ENCODE measurements at regions not wholly inside any gene's neighbourhood (a gene's known extent, or its start where the extent isn't known, plus 50 kb on each side); places are given as distances from the start of the nearest gene placed in this dataset.

GRCh38 chr18:24885276-24885675 lies 424.8 kb downstream of the HRH4 start:
- H4K20me1 ChIP-seq (ENCODE audit: insufficient read depth, low read length, poor library complexity, severe bottlenecking): no peaks in the 10 kb centered on the region
- H3K9me2 ChIP-seq (replicated peaks; ENCODE audit: low read depth, low read length): no peaks in the 10 kb centered on the region
- no peaks in the 10 kb centered on the region for H3K9me3 ChIP-seq (ENCODE audit: insufficient read depth, low read depth, low read length)
- no peaks in the 10 kb centered on the region for H3K27me3 ChIP-seq (ENCODE audit: insufficient read depth, low read length, poor library complexity, severe bottlenecking)
- no peaks in the 10 kb centered on the region for H3K79me2 ChIP-seq (ENCODE audit: insufficient read depth, low read length)
- H3K4me3 ChIP-seq (ENCODE audit: low read length, poor library complexity, severe bottlenecking): no peak overlapping the region
- H3K4me2 ChIP-seq (ENCODE audit: low read depth, low read length, poor library complexity, severe bottlenecking): no peak overlapping the region
- no peak overlapping the region for H2AFZ ChIP-seq (ENCODE audit: low read length)
- H3K36me3 ChIP-seq (ENCODE audit: insufficient read depth, low read length): no peaks in the 10 kb centered on the region
- no peak for TF ChIP-seq CTCF (conservative IDR thresholded peaks at IDR 0.05; ENCODE audit: low read length)
- no peak for TF ChIP-seq EZH2phosphoT487 (IDR thresholded peaks at IDR 0.05; ENCODE audit: borderline replicate concordance)
- no peak overlapping the region for H3K9ac ChIP-seq (ENCODE audit: low read depth, low read length, poor library complexity, severe bottlenecking)
- H3F3A ChIP-seq (ENCODE audit: low read depth): no peaks in the 10 kb centered on the region
- peaks cover 3% of the 10 kb centered on the region for H3K4me1 ChIP-seq (ENCODE audit: insufficient read depth, low read length, poor library complexity, severe bottlenecking)

GRCh38 chr18:24894880-24895279 lies 434.4 kb downstream of the HRH4 start:
- H3K79me2 ChIP-seq (ENCODE audit: insufficient read depth, low read length): no peaks in the 10 kb centered on the region
- H3K27me3 ChIP-seq (ENCODE audit: insufficient read depth, low read length, poor library complexity, severe bottlenecking): no peaks in the 10 kb centered on the region
- H2AFZ ChIP-seq (ENCODE audit: low read length): no peak overlapping the region
- H3K4me3 ChIP-seq (ENCODE audit: low read length, poor library complexity, severe bottlenecking): no peak overlapping the region
- no peak overlapping the region for H3K4me2 ChIP-seq (ENCODE audit: low read depth, low read length, poor library complexity, severe bottlenecking)
- H3K4me1 ChIP-seq (ENCODE audit: insufficient read depth, low read length, poor library complexity, severe bottlenecking): no peaks in the 10 kb centered on the region
- no peaks in the 10 kb centered on the region for H4K20me1 ChIP-seq (ENCODE audit: insufficient read depth, low read length, poor library complexity, severe bottlenecking)
- no peaks in the 10 kb centered on the region for H3K9me3 ChIP-seq (ENCODE audit: insufficient read depth, low read depth, low read length)
- TF ChIP-seq CTCF (conservative IDR thresholded peaks at IDR 0.05; ENCODE audit: low read length) (no peak), EZH2phosphoT487 (IDR thresholded peaks at IDR 0.05; ENCODE audit: borderline replicate concordance) (no peak)
- H3F3A ChIP-seq (ENCODE audit: low read depth): no peaks in the 10 kb centered on the region
- H3K9me2 ChIP-seq (replicated peaks; ENCODE audit: low read depth, low read length): no peaks in the 10 kb centered on the region
- no peak overlapping the region for H3K9ac ChIP-seq (ENCODE audit: low read depth, low read length, poor library complexity, severe bottlenecking)
- no peaks in the 10 kb centered on the region for H3K36me3 ChIP-seq (ENCODE audit: insufficient read depth, low read length)

GRCh38 chr18:24897461-24897860 lies 437.0 kb downstream of the HRH4 start:
- Histone ChIP-seq H3K79me2 (ENCODE audit: insufficient read depth, low read length) (no peaks in the 10 kb centered on the region), H3K9me3 (ENCODE audit: insufficient read depth, low read depth, low read length) (no peaks in the 10 kb centered on the region), H3K4me2 (ENCODE audit: low read depth, low read length, poor library complexity, severe bottlenecking) (no peak overlapping the region), H3K27me3 (ENCODE audit: insufficient read depth, low read length, poor library complexity, severe bottlenecking) (no peaks in the 10 kb centered on the region), H3F3A (ENCODE audit: low read depth) (no peaks in the 10 kb centered on the region), H3K4me1 (ENCODE audit: insufficient read depth, low read length, poor library complexity, severe bottlenecking) (no peaks in the 10 kb centered on the region), H3K4me3 (ENCODE audit: low read length, poor library complexity, severe bottlenecking) (no peak overlapping the region), H4K20me1 (ENCODE audit: insufficient read depth, low read length, poor library complexity, severe bottlenecking) (no peaks in the 10 kb centered on the region), H3K36me3 (ENCODE audit: insufficient read depth, low read length) (no peaks in the 10 kb centered on the region), H3K9ac (ENCODE audit: low read depth, low read length, poor library complexity, severe bottlenecking) (no peak overlapping the region), H3K9me2 (replicated peaks; ENCODE audit: low read depth, low read length) (no peaks in the 10 kb centered on the region), H2AFZ (ENCODE audit: low read length) (no peak overlapping the region)
- no peak for TF ChIP-seq EZH2phosphoT487 (IDR thresholded peaks at IDR 0.05; ENCODE audit: borderline replicate concordance)
- no peak for TF ChIP-seq CTCF (conservative IDR thresholded peaks at IDR 0.05; ENCODE audit: low read length)

All from Loucy (cell line).